Endothelial cell of umbilical vein (primary cell): ENCODE measurements at regions not wholly inside any gene's neighbourhood (a gene's known extent, or its start where the extent isn't known, plus 50 kb on each side); places are given as distances from the start of the nearest gene placed in this dataset.

Source experiments
- BruUV-seq: library from RNA; stranded (reverse); fragments of 400-500 nt; replicated peaks from 2 replicates; lab custom pipeline; 2021; lab: Mats Ljungman, UMichigan
- CTCF ChIA-PET: fragments of 300-600, 350-600 bp; sonication (Branson Sonifier 250); formaldehyde crosslinking; loops from one replicate; lab custom pipeline; 2021; ENCODE audit warnings: antibody characterized with exemption, inconsistent platforms; lab: Charles Lee
- POLR2A ChIA-PET: fragments of 300-600, 350-600 bp; sonication (Branson Sonifier 250); formaldehyde crosslinking; loops from one replicate; lab custom pipeline; 2021; ENCODE audit warnings: antibody characterized with exemption, inconsistent platforms; lab: Charles Lee
- DNase-seq: peaks from one replicate; pipeline ENCODE4 v3.0.0-alpha.2; 2011; ENCODE audit warnings: low read depth, low spot score
- FAIRE-seq: peaks from 2 replicates; lab custom pipeline; 2011; peaks lifted over from hg19 to GRCh38; lab: Jason Lieb, UNC
- H2AFZ ChIP-seq: 2 replicates; pipeline ENCODE4 v1.6.0; 2012; ENCODE audit warnings: low read depth, low read length, control low read depth, inconsistent platforms
- H3K27ac ChIP-seq: 2 replicates; pipeline ENCODE4 v1.5.1; 2011; ENCODE audit warnings: low read depth, mild to moderate bottlenecking, control low read depth, low read length, moderate library complexity; ENCODE audit not compliant: insufficient read depth
- H3K27me3 ChIP-seq, 2 experiments: 2 replicates each; pipeline versions ENCODE4 v1.6.0 to v1.6.1; 2011; ENCODE audit warnings: low read length in 2 of 2, mixed read lengths in 1 of 2; ENCODE audit not compliant: control insufficient read depth in 2 of 2, insufficient read depth in 2 of 2
- H3K36me3 ChIP-seq, 2 experiments: 2 replicates in 1 of 2; 3 replicates in 1 of 2; pipeline ENCODE4 v1.5.1; 2011; ENCODE audit warnings: low read length in 2 of 2, mild to moderate bottlenecking in 1 of 2, moderate library complexity in 1 of 2; ENCODE audit not compliant: control insufficient read depth in 2 of 2, insufficient read depth in 2 of 2; ENCODE audit errors: extremely low read depth in 1 of 2
- H3K4me1 ChIP-seq: 3 replicates; pipeline ENCODE4 v1.5.1; 2011; ENCODE audit warnings: mild to moderate bottlenecking, low read length; ENCODE audit not compliant: control insufficient read depth, insufficient read depth; ENCODE audit errors: extremely low read depth
- H3K4me2 ChIP-seq: 2 replicates; pipeline ENCODE4 v1.6.1; 2011; ENCODE audit warnings: low read length, control low read depth, mixed read lengths; ENCODE audit not compliant: insufficient read depth
- H3K4me3 ChIP-seq, 3 experiments: fragments of 200-600 bp in 1 of 3; sonication (generic), shearing (Covaris generic) in 1 of 3; replicated peaks in 1 of 3; 2 replicates each; pipeline ENCODE4 v1.5.1; 2011 to 2016; ENCODE audit warnings: control low read depth in 3 of 3, low read length in 3 of 3, mild to moderate bottlenecking in 2 of 3, inconsistent platforms in 1 of 3, low read depth in 1 of 3, moderate library complexity in 1 of 3; ENCODE audit not compliant: insufficient read depth in 1 of 3
- H3K79me2 ChIP-seq: 2 replicates; pipeline ENCODE4 v1.6.0; 2012; ENCODE audit warnings: low read length, inconsistent platforms; ENCODE audit not compliant: control insufficient read depth, insufficient read depth
- H3K9ac ChIP-seq: replicated peaks from 2 replicates; pipeline ENCODE3; 2011; ENCODE audit warnings: low read length, control low read depth; ENCODE audit not compliant: insufficient read depth; ENCODE audit errors: extremely low read depth
- H3K9me1 ChIP-seq: replicated peaks from 3 replicates; pipeline ENCODE4 v1.6.0; 2011; ENCODE audit warnings: mild to moderate bottlenecking, low read length; ENCODE audit not compliant: control insufficient read depth, insufficient read depth; ENCODE audit errors: extremely low read depth
- H3K9me3 ChIP-seq: replicated peaks from 2 replicates; pipeline ENCODE4 v1.5.1; 2012; ENCODE audit warnings: low read length, inconsistent platforms; ENCODE audit not compliant: control insufficient read depth, insufficient read depth
- H4K20me1 ChIP-seq: replicated peaks from 2 replicates; pipeline ENCODE3; 2011; ENCODE audit warnings: mild to moderate bottlenecking, low read length; ENCODE audit not compliant: control insufficient read depth, insufficient read depth; ENCODE audit errors: extremely low read depth
- CTCF ChIP-seq, 2 donors: IDR thresholded peaks; 1 replicate in 1 of 2; 2 replicates in 1 of 2; pipeline ENCODE4 v1.5.1; 2011; ENCODE audit warnings: low read length in 2 of 2, mild to moderate bottlenecking in 2 of 2, moderate library complexity in 2 of 2, control low read depth in 1 of 2, inconsistent platforms in 1 of 2, low read depth in 1 of 2; ENCODE audit not compliant: insufficient read depth in 1 of 2; ENCODE audit errors: extremely low read depth in 1 of 2
- EZH2 ChIP-seq: IDR thresholded peaks from 2 replicates; pipeline ENCODE4 v1.6.1; 2012; ENCODE audit warnings: borderline replicate concordance, low read depth, mild to moderate bottlenecking, moderate library complexity, low read length, inconsistent platforms; ENCODE audit not compliant: severe bottlenecking
- FOS ChIP-seq: IDR thresholded peaks from 2 replicates; pipeline ENCODE4 v1.6.1; 2011; ENCODE audit warnings: mild to moderate bottlenecking, low read length, moderate library complexity, borderline replicate concordance; ENCODE audit not compliant: insufficient read depth
- GATA2 ChIP-seq: IDR thresholded peaks from 2 replicates; pipeline ENCODE4 v1.7.0; 2011; ENCODE audit warnings: low read depth, mild to moderate bottlenecking, moderate library complexity, mixed read lengths, low read length; ENCODE audit not compliant: insufficient read length, insufficient read depth
- JUN ChIP-seq: IDR thresholded peaks from 2 replicates; pipeline ENCODE4 v1.6.1; 2011; ENCODE audit warnings: borderline replicate concordance, low read depth; ENCODE audit not compliant: insufficient read length, insufficient read depth
- MYC ChIP-seq: IDR thresholded peaks from one replicate; pipeline ENCODE4 v1.6.1; 2011; ENCODE audit warnings: mild to moderate bottlenecking, low read depth, low read length
- POLR2A ChIP-seq: IDR thresholded peaks from 2 replicates; pipeline ENCODE4 v1.6.1; 2012; ENCODE audit warnings: low read depth, mild to moderate bottlenecking, control low read depth, low read length
- POLR2AphosphoS5 ChIP-seq: IDR thresholded peaks from 2 replicates; pipeline ENCODE4 v1.6.1; 2012; ENCODE audit warnings: low read depth, mild to moderate bottlenecking, control low read depth, low read length, moderate library complexity; ENCODE audit not compliant: insufficient read depth
- dilution Hi-C: fragments of 300-500 bp; cut with MboI; formaldehyde crosslinking; loops from one replicate; pipeline ENCODE4 v1.15.0; 2019; ENCODE audit warnings: low sequenced_read_pairs; ENCODE audit not compliant: extremely low pct_ligation_motif_present
- intact Hi-C: fragments of 100-400 bp; cut with micrococcal nuclease; formaldehyde crosslinking; loops from one replicate; pipeline ENCODE4 v1.10.0; 2022
- TF ChIP-seq, protein P1 (sequence below): IDR thresholded peaks from 2 replicates; pipeline ENCODE4 v1.6.1; 2011; ENCODE audit not compliant: insufficient read depth, insufficient read length

GRCh38 chr5:120270498-120270897 lies 193.6 kb upstream of the PRR16 start:
- TF ChIP-seq, protein P1, sequence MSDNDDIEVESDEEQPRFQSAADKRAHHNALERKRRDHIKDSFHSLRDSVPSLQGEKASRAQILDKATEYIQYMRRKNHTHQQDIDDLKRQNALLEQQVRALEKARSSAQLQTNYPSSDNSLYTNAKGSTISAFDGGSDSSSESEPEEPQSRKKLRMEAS: no peak
- TF ChIP-seq MYC (no peak), POLR2AphosphoS5 (no peak), GATA2 (no peak), EZH2 (no peak), JUN (no peak), POLR2A (no peak), CTCF (IDR thresholded peaks at IDR 0.05; ENCODE audit: extremely low read depth in 1 of 2, insufficient read depth in 1 of 2, low read depth in 1 of 2, low read length in 2 of 2) (no peak), FOS (no peak)
- H3K9me1 ChIP-seq: no peaks in the 10 kb centered on the region
- no peaks in the 10 kb centered on the region for H3K9me3 ChIP-seq
- no peak overlapping the region for H2AFZ ChIP-seq
- no peaks in the 10 kb centered on the region for H4K20me1 ChIP-seq
- no peak overlapping the region for H3K4me2 ChIP-seq
- H3K27me3 ChIP-seq: no peaks in the 10 kb centered on the region
- H3K4me3 ChIP-seq: no peak overlapping the region
- H3K27ac ChIP-seq: no peak overlapping the region
- FAIRE-seq (no peak), DNase-seq (no peak)
- H3K4me1 ChIP-seq: no peaks in the 10 kb centered on the region
- no peak overlapping the region for H3K9ac ChIP-seq
- CTCF ChIA-PET: interaction anchor here (0.9 to 1.5 kb wide), 2 partner anchors 10 to 15 kb away, joined by 3 to 4 read pairs; no protein-coding TSS in a partner anchor
- no peaks in the 10 kb centered on the region for H3K36me3 ChIP-seq
- POLR2A ChIA-PET: no interaction called here
- intact Hi-C loops (no loop called here), dilution Hi-C loops (no loop called here)
- no TSS peak for BruUV-seq
- no peaks in the 10 kb centered on the region for H3K79me2 ChIP-seq
